ENCODE measurements at regions not wholly inside any gene's neighbourhood (a gene's known extent, or its start where the extent isn't known, plus 50 kb on each side); places are given as distances from the start of the nearest gene placed in this dataset.
A peak's percentile ranks its signal among the peaks of the same experiment; 100 is the strongest.

DNA sequence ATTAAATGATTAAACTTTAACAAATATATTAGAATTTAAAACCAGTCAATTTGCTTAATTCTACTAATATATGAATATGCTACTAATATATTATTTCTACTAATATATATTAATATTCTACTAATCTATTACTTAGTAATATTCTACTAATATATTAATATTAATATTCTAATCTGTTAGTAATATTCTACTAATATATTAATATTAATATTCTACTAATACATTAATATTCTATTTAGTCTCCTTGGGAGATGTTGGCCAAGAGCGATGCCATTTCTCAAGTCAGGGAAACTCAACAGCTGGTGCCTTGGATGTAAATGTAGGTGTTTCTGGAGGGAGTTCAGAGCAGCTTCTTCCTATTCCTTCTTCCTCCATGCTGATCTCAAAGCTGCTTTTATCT lies 259.2 kb upstream of the TMTC4 start:
- DNase-seq = no peak
- no peaks in the 10 kb centered on the region for H3K27me3 ChIP-seq (ENCODE audit: insufficient read depth, low read length, poor library complexity)
- no peaks in the 10 kb centered on the region for H3K79me1 ChIP-seq (ENCODE audit: low read length)
- no peak overlapping the region for H4K8ac ChIP-seq (ENCODE audit: low read depth, low read length)
- H3K18ac ChIP-seq (ENCODE audit: low read length) = no peak overlapping the region
- H3K27ac ChIP-seq (ENCODE audit: low read depth, low read length) = no peak overlapping the region
- H2BK5ac ChIP-seq (ENCODE audit: low read length) = no peak overlapping the region
- H3K9ac ChIP-seq (ENCODE audit: low read length) = no peak overlapping the region
- no peak overlapping the region for H3K4me2 ChIP-seq (ENCODE audit: low read length)
- no peaks in the 10 kb centered on the region for H3K4me1 ChIP-seq (ENCODE audit: control insufficient read depth, low read depth, low read length)
- H2BK15ac ChIP-seq (replicated peaks; ENCODE audit: low read depth) = no peak overlapping the region
- no peak overlapping the region for H4K5ac ChIP-seq (ENCODE audit: low read length)
- H3K56ac ChIP-seq (ENCODE audit: low read length) = no peak overlapping the region
- H2AK5ac ChIP-seq (ENCODE audit: low read length) = no peak overlapping the region
- no peak overlapping the region for H3K4ac ChIP-seq (ENCODE audit: low read depth, low read length)
- WGBS (ENCODE audit: extremely low coverage, insufficient coverage, low lambda C conversion rate) = no CpG with 5 or more reads among the region's 1 CpG
- no peak overlapping the region for H3K23ac ChIP-seq (ENCODE audit: low read length)
- no peak overlapping the region for H3K4me3 ChIP-seq (ENCODE audit: low read length)
- no peaks in the 10 kb centered on the region for H3K36me3 ChIP-seq (ENCODE audit: control insufficient read depth, insufficient read depth, low read length)
- no peak overlapping the region for H2BK120ac ChIP-seq (ENCODE audit: low read depth, low read length)
- H3K79me2 ChIP-seq (ENCODE audit: control insufficient read depth, insufficient read depth, low read length) = no peaks in the 10 kb centered on the region

DNA sequence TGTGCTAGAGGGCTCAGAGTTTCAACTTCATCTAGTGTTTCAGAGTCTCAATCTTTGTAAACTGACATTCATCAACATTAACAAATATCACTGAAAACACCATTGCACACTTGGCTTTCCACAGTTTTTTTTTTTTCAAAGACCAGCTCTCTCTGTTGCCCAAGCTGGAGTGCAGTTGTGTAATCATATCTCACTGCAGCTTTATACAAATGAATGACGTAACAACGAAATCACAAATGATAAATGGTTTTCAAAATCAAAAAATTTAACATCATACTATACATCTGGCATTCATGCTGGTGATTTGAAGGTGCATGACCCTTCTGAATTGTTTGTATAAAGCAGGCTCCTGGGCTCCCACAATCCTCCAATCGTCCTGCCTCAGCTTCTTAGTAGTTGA lies 248.0 kb upstream of the TMTC4 start:
- Histone ChIP-seq H3K4ac (ENCODE audit: low read depth, low read length) (no peak overlapping the region), H3K36me3 (ENCODE audit: control insufficient read depth, insufficient read depth, low read length) (no peaks in the 10 kb centered on the region), H3K4me1 (ENCODE audit: control insufficient read depth, low read depth, low read length) (no peaks in the 10 kb centered on the region), H3K56ac (ENCODE audit: low read length) (no peak overlapping the region), H3K79me2 (ENCODE audit: control insufficient read depth, insufficient read depth, low read length) (no peaks in the 10 kb centered on the region), H3K23ac (ENCODE audit: low read length) (no peak overlapping the region), H3K4me2 (ENCODE audit: low read length) (no peak overlapping the region), H3K27ac (ENCODE audit: low read depth, low read length) (no peak overlapping the region), H4K8ac (ENCODE audit: low read depth, low read length) (no peak overlapping the region), H4K5ac (ENCODE audit: low read length) (no peak overlapping the region), H3K27me3 (ENCODE audit: insufficient read depth, low read length, poor library complexity) (no peaks in the 10 kb centered on the region), H2AK5ac (ENCODE audit: low read length) (no peak overlapping the region), H2BK5ac (ENCODE audit: low read length) (no peak overlapping the region), H2BK120ac (ENCODE audit: low read depth, low read length) (no peak overlapping the region), H2BK15ac (replicated peaks; ENCODE audit: low read depth) (no peak overlapping the region), H3K9ac (ENCODE audit: low read length) (no peak overlapping the region), H3K18ac (ENCODE audit: low read length) (no peak overlapping the region), H3K79me1 (ENCODE audit: low read length) (no peaks in the 10 kb centered on the region), H3K4me3 (ENCODE audit: low read length) (no peak overlapping the region)
- no CpG with 5 or more reads among the region's 3 CpGs for WGBS (ENCODE audit: extremely low coverage, insufficient coverage, low lambda C conversion rate)
- DNase-seq = no peak

DNA sequence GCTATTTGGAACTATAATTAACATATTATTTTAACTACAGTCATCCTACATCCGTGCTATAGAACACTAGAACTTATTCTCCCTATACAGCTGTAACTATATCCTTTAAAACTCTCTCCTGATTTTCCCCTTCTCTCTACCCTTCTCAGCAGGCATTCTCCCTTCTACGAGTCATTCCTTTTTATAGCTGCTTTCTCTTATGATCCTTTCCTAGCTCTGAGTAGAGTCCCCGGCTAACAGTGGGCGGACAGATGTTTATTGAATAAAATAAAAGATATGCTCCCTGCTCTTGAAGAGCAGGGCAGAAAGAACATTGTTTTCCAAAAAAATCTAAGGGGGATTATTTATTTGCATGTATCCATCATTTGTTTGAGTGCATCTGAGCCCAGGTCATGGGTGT lies 246.5 kb upstream of the TMTC4 start:
- H3K79me2 ChIP-seq (ENCODE audit: control insufficient read depth, insufficient read depth, low read length) = no peaks in the 10 kb centered on the region
- no CpG with 5 or more reads among the region's 4 CpGs for WGBS (ENCODE audit: extremely low coverage, insufficient coverage, low lambda C conversion rate)

DNA sequence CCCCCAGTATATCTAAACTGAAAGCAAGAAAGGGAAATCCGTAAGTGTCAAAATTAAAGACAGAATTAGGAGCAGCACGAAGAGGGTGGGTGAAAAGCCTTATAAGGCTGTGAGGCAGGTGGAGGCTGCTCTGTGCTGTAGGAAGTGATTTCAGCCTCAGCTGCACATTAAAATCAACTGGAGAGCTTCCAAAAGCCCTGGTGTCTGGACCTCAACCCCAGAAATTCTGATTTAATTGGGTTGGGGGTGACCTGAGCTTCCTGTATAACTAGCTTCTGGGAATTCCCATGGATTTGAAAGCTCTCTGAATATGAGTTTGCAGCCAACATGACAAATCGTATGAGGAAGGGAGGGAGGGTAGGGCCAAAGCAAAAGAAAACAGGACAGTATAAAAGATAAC lies 242.4 kb upstream of the TMTC4 start:
- Histone ChIP-seq H2BK120ac (ENCODE audit: low read depth, low read length) (no peak overlapping the region), H2BK15ac (replicated peaks; ENCODE audit: low read depth) (peak overlapping the region; percentile 19), H4K5ac (ENCODE audit: low read length) (no peak overlapping the region), H3K27ac (ENCODE audit: low read depth, low read length) (no peak overlapping the region), H3K27me3 (ENCODE audit: insufficient read depth, low read length, poor library complexity) (no peaks in the 10 kb centered on the region), H3K79me1 (ENCODE audit: low read length) (no peaks in the 10 kb centered on the region), H2AK5ac (ENCODE audit: low read length) (no peak overlapping the region), H3K4ac (ENCODE audit: low read depth, low read length) (no peak overlapping the region), H3K23ac (ENCODE audit: low read length) (no peak overlapping the region), H3K4me3 (ENCODE audit: low read length) (no peak overlapping the region), H3K36me3 (ENCODE audit: control insufficient read depth, insufficient read depth, low read length) (no peaks in the 10 kb centered on the region), H4K8ac (ENCODE audit: low read depth, low read length) (no peak overlapping the region), H3K4me1 (ENCODE audit: control insufficient read depth, low read depth, low read length) (no peaks in the 10 kb centered on the region), H2BK5ac (ENCODE audit: low read length) (no peak overlapping the region), H3K9ac (ENCODE audit: low read length) (no peak overlapping the region), H3K79me2 (ENCODE audit: control insufficient read depth, insufficient read depth, low read length) (no peaks in the 10 kb centered on the region), H3K4me2 (ENCODE audit: low read length) (no peak overlapping the region), H3K18ac (ENCODE audit: low read length) (peak overlapping the region; percentile 51), H3K56ac (ENCODE audit: low read length) (no peak overlapping the region)
- no peak for DNase-seq
- WGBS (ENCODE audit: extremely low coverage, insufficient coverage, low lambda C conversion rate) = no CpG with 5 or more reads among the region's 3 CpGs

More for the DNA sequence above, 246.5 kb upstream of the TMTC4 start:
- Histone ChIP-seq H2BK120ac (ENCODE audit: low read depth, low read length) (peak overlapping the region; percentile 45), H3K23ac (ENCODE audit: low read length) (no peak overlapping the region), H3K36me3 (ENCODE audit: control insufficient read depth, insufficient read depth, low read length) (no peaks in the 10 kb centered on the region), H3K18ac (ENCODE audit: low read length) (no peak overlapping the region), H3K56ac (ENCODE audit: low read length) (no peak overlapping the region), H4K8ac (ENCODE audit: low read depth, low read length) (no peak overlapping the region), H3K9ac (ENCODE audit: low read length) (no peak overlapping the region), H2BK5ac (ENCODE audit: low read length) (no peak overlapping the region), H3K4me3 (ENCODE audit: low read length) (no peak overlapping the region), H3K4me1 (ENCODE audit: control insufficient read depth, low read depth, low read length) (no peaks in the 10 kb centered on the region), H3K27me3 (ENCODE audit: insufficient read depth, low read length, poor library complexity) (no peaks in the 10 kb centered on the region), H4K5ac (ENCODE audit: low read length) (no peak overlapping the region), H3K4me2 (ENCODE audit: low read length) (no peak overlapping the region), H2AK5ac (ENCODE audit: low read length) (no peak overlapping the region), H3K4ac (ENCODE audit: low read depth, low read length) (no peak overlapping the region), H2BK15ac (replicated peaks; ENCODE audit: low read depth) (no peak overlapping the region), H3K79me1 (ENCODE audit: low read length) (no peaks in the 10 kb centered on the region), H3K27ac (ENCODE audit: low read depth, low read length) (no peak overlapping the region)
- DNase-seq = no peak

DNA sequence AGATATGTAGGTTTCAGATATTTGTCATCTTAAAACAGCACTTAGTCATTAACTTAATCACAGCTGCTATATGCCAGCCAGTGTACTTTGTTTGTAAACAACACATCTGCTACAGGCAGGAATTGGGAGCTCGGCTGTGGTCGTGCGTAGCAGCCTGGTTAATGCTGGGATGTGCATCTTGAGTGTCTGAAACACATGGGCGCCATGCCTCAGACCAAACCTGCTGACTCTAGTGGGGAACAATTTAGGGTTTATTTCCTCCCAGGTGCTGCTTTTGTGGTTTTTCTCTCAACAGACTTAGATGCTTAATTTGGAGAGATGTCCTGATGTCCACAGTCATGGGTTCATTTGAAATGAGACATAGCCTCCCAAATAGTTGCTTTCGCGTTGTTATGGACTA lies 238.5 kb upstream of the TMTC4 start:
- no peak overlapping the region for H3K4ac ChIP-seq (ENCODE audit: low read depth, low read length)
- no peak overlapping the region for H2BK15ac ChIP-seq (replicated peaks; ENCODE audit: low read depth)
- H2BK5ac ChIP-seq (ENCODE audit: low read length) = no peak overlapping the region
- no peak overlapping the region for H3K4me2 ChIP-seq (ENCODE audit: low read length)
- H3K23ac ChIP-seq (ENCODE audit: low read length) = no peak overlapping the region
- no peak overlapping the region for H3K4me3 ChIP-seq (ENCODE audit: low read length)
- H3K79me1 ChIP-seq (ENCODE audit: low read length) = no peaks in the 10 kb centered on the region
- WGBS (ENCODE audit: extremely low coverage, insufficient coverage, low lambda C conversion rate) = no CpG with 5 or more reads among the region's 6 CpGs
- no peaks in the 10 kb centered on the region for H3K36me3 ChIP-seq (ENCODE audit: control insufficient read depth, insufficient read depth, low read length)
- H2AK5ac ChIP-seq (ENCODE audit: low read length) = no peak overlapping the region
- no peaks in the 10 kb centered on the region for H3K27me3 ChIP-seq (ENCODE audit: insufficient read depth, low read length, poor library complexity)
- no peak overlapping the region for H4K8ac ChIP-seq (ENCODE audit: low read depth, low read length)
- H3K56ac ChIP-seq (ENCODE audit: low read length) = no peak overlapping the region
- H3K18ac ChIP-seq (ENCODE audit: low read length) = no peak overlapping the region
- H3K4me1 ChIP-seq (ENCODE audit: control insufficient read depth, low read depth, low read length) = no peaks in the 10 kb centered on the region
- H3K9ac ChIP-seq (ENCODE audit: low read length) = no peak overlapping the region
- H3K79me2 ChIP-seq (ENCODE audit: control insufficient read depth, insufficient read depth, low read length) = no peaks in the 10 kb centered on the region
- no peak for DNase-seq
- no peak overlapping the region for H2BK120ac ChIP-seq (ENCODE audit: low read depth, low read length)
- H4K5ac ChIP-seq (ENCODE audit: low read length) = no peak overlapping the region
- no peak overlapping the region for H3K27ac ChIP-seq (ENCODE audit: low read depth, low read length)

DNA sequence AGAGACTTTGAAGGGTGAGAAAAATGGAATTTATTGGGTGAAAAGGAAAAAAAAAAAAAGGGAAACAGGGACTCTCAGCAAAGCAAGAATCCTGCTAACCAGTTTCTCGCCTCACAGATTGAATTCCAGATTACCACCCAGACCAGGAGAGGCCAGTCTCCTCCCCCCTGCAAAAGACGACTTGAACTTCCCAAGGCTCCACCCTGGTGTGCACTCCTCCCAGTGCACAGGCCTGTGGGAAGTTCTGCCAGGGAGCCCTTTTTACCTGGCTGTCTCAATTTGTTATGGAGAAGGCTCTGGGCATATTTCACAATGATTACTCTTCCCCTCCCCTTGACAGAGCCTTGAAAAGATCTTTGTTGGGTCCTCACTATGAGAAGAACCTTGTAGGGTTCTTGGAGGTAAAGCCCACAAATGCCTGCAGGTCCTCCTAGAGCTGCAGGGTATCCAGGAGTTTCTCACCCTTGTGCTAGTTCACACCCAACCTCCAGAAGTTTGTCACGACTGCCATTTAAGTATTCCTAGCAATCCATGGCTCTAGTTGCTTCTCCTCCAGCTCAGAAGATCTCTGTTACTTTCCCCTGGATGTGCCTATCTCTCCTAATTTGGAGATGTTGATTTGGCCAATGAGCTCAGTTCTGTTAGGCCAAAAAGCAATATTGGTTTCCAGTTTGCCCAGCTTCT lies 229.8 kb upstream of the TMTC4 start:
- Histone ChIP-seq H3K4ac (ENCODE audit: low read depth, low read length) (no peak overlapping the region), H3K36me3 (ENCODE audit: control insufficient read depth, insufficient read depth, low read length) (no peaks in the 10 kb centered on the region), H3K27me3 (ENCODE audit: insufficient read depth, low read length, poor library complexity) (no peaks in the 10 kb centered on the region), H3K79me2 (ENCODE audit: control insufficient read depth, insufficient read depth, low read length) (no peaks in the 10 kb centered on the region), H3K4me1 (ENCODE audit: control insufficient read depth, low read depth, low read length) (peaks cover 4% of the 10 kb centered on the region), H3K23ac (ENCODE audit: low read length) (no peak overlapping the region), H2BK15ac (replicated peaks; ENCODE audit: low read depth) (no peak overlapping the region), H2BK120ac (ENCODE audit: low read depth, low read length) (peak overlapping the region; percentile 90), H3K56ac (ENCODE audit: low read length) (peak overlapping the region; percentile 30), H2BK5ac (ENCODE audit: low read length) (peak overlapping the region; percentile 52), H3K4me3 (ENCODE audit: low read length) (no peak overlapping the region), H3K27ac (ENCODE audit: low read depth, low read length) (peak overlapping the region; percentile 10), H3K18ac (ENCODE audit: low read length) (peak overlapping the region; percentile 1), H4K8ac (ENCODE audit: low read depth, low read length) (no peak overlapping the region), H3K9ac (ENCODE audit: low read length) (no peak overlapping the region), H3K4me2 (ENCODE audit: low read length) (no peak overlapping the region), H4K5ac (ENCODE audit: low read length) (no peak overlapping the region), H2AK5ac (ENCODE audit: low read length) (no peak overlapping the region), H3K79me1 (ENCODE audit: low read length) (no peaks in the 10 kb centered on the region)
- no CpG with 5 or more reads among the region's 3 CpGs for WGBS (ENCODE audit: extremely low coverage, insufficient coverage, low lambda C conversion rate)
- DNase-seq = peak; percentile 74

Data from mesendoderm (in vitro differentiated cells).